GM13976 (cell line): ENCODE measurements at regions not wholly inside any gene's neighbourhood (a gene's known extent, or its start where the extent isn't known, plus 50 kb on each side); places are given as distances from the start of the nearest gene placed in this dataset.
"Not testable (repeated sequence)": the region's sequence is repeated elsewhere in the genome, so short reads cannot be mapped to it uniquely, and the experiment has no call there.

Experiments used
- DNase-seq: peaks from one replicate; pipeline ENCODE4 v3.0.0; 2012; ENCODE audit warnings: low spot score
- CTCF ChIP-seq: IDR thresholded peaks from 2 replicates; pipeline ENCODE4 v1.5.1; 2012; ENCODE audit warnings: borderline replicate concordance, mild to moderate bottlenecking; ENCODE audit not compliant: insufficient read depth; ENCODE audit errors: extremely low read depth, missing control alignments, control extremely low read depth
- in situ Hi-C: fragments of 300-500 bp; cut with MboI; formaldehyde crosslinking; loops from one replicate; pipeline ENCODE4 v1.12.0; 2022; ENCODE audit warnings: low sequenced_read_pairs, mixed read lengths, inconsistent platforms; ENCODE audit not compliant: unreplicated experiment

GRCh38 chrX:25754399-25754798 lies 383.7 kb upstream of the MAGEB18 start:
- no peak for DNase-seq
- in situ Hi-C loops: no loop called here
- no peak for TF ChIP-seq CTCF

GRCh38 chrX:25755194-25755593 lies 382.9 kb upstream of the MAGEB18 start:
- TF ChIP-seq CTCF: no peak
- in situ Hi-C loops: no loop called here
- no peak for DNase-seq

- DNase-seq: no peak
- TF ChIP-seq CTCF: no peak
- in situ Hi-C loops: no loop called here
Measured at GRCh38 chrX:25762656-25763055, 375.5 kb upstream of the MAGEB18 start.

DNA sequence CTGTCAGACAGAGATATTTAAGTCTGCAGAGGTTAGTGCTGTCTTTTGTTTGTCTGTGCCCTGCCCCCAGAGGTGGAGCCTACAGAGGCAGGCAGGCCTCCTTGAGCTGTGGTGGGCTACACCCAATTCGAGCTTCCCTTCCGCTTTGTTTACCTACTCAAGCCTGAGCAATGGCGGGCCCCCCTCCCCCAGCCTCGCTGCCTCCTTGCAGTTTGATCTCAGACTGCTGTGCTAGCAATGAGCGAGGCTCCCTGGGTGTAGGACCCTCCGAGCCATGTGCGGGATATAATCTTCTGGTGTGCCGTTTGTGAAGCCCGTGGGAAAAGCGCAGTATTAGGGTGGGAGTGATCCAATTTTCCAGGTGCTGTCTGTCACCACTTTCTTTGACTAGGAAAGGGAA lies 366.3 kb upstream of the MAGEB18 start:
- in situ Hi-C loops, DNase-seq: not testable (repeated sequence)

- in situ Hi-C loops, DNase-seq: not testable (repeated sequence)
Measured at GRCh38 chrX:25797796-25798195, 340.3 kb upstream of the MAGEB18 start.

GRCh38 chrX:25805744-25806143 lies 332.4 kb upstream of the MAGEB18 start:
- no peak for DNase-seq
- no peak for TF ChIP-seq CTCF

DNA sequence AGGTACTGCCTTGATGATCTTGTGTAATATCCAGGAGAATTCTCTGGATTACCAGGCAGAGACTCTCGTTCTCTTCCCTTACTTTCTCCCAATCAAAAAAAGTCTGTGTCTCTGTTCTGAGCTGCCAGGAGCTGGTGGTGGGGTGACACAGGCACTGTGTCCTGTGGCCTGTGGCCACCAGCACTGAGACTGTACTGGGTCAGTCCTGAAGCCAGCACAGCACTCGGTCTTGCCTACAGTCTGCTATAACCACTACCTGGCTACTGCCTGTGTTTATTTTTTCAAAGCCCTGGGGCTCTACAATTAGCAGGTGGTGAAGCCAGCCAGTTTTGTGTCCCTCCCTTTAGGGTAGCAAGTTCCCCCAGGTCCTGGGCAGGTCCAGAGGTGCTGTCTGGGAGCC lies 331.1 kb upstream of the MAGEB18 start:
- in situ Hi-C loops: no loop called here
- TF ChIP-seq CTCF: no peak
- DNase-seq: no peak

More at GRCh38 chrX:25805744-25806143, 332.4 kb upstream of the MAGEB18 start:
- in situ Hi-C loops: no loop called here

DNA sequence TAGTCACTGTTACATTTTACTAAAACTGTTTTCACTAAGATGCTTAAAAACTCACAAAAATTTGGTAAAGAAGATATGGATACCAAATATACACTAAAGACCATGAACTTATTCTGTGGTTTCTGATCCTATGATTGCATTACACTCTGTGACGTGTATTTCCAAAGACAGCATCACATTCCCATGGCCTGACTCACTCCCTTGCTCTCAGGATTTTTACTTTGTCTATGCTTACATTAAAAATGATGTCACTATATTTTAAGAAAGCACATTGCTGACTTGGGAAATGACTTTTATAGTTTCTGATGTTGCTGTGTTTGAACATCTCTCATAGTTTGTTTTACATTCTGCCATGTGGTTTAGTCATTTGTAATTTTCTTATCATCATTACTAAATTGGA lies 327.9 kb upstream of the MAGEB18 start:
- in situ Hi-C loops: no loop called here
- TF ChIP-seq CTCF: no peak
- no peak for DNase-seq
